IMR-90 (cell line): ENCODE measurements at regions not wholly inside any gene's neighbourhood (a gene's known extent, or its start where the extent isn't known, plus 50 kb on each side); places are given as distances from the start of the nearest gene placed in this dataset.

Experiments
- FOS ChIP-seq: fragments of 150-350 bp; IDR thresholded peaks from 2 replicates; pipeline ENCODE4 v1.6.1; 2016; ENCODE audit warnings: low read depth, low read length
- MAZ ChIP-seq: IDR thresholded peaks from 2 replicates; pipeline ENCODE4 v1.6.1; 2012; ENCODE audit warnings: low read depth, mild to moderate bottlenecking, low read length, improper control_type of control experiment, moderate library complexity, borderline replicate concordance
- MXI1 ChIP-seq: IDR thresholded peaks from 2 replicates; pipeline ENCODE4 v1.6.1; 2012; ENCODE audit warnings: low read depth, mild to moderate bottlenecking, low read length, moderate library complexity, borderline replicate concordance
- POLR2A ChIP-seq: IDR thresholded peaks from 2 replicates; pipeline ENCODE4 v1.6.1; 2012; ENCODE audit warnings: mild to moderate bottlenecking, low read depth, low read length
- RCOR1 ChIP-seq: IDR thresholded peaks from 2 replicates; pipeline ENCODE4 v1.6.1; 2012; ENCODE audit warnings: mild to moderate bottlenecking, low read length, improper control_type of control experiment; ENCODE audit not compliant: insufficient replicate concordance
- RFX5 ChIP-seq: IDR thresholded peaks from 2 replicates; pipeline ENCODE4 v1.8.0; 2012; ENCODE audit warnings: low read depth, mild to moderate bottlenecking, low read length, moderate library complexity
- SMC3 ChIP-seq: fragments of 150-350 bp; IDR thresholded peaks from 2 replicates; pipeline ENCODE4 v1.6.1; 2016; ENCODE audit warnings: low read depth, mild to moderate bottlenecking, antibody characterized with exemption, low read length, moderate library complexity
- TF ChIP-seq, protein P1 (sequence below): conservative IDR thresholded peaks from 2 replicates; pipeline ENCODE4 v1.5.1; 2012; ENCODE audit warnings: mild to moderate bottlenecking, low read depth, low read length, improper control_type of control experiment
- TF ChIP-seq, protein P2 (sequence below): fragments of 150-350 bp; IDR thresholded peaks from 2 replicates; pipeline ENCODE4 v1.6.1; 2017; ENCODE audit warnings: mild to moderate bottlenecking, antibody characterized with exemption, low read length, low read depth

DNA sequence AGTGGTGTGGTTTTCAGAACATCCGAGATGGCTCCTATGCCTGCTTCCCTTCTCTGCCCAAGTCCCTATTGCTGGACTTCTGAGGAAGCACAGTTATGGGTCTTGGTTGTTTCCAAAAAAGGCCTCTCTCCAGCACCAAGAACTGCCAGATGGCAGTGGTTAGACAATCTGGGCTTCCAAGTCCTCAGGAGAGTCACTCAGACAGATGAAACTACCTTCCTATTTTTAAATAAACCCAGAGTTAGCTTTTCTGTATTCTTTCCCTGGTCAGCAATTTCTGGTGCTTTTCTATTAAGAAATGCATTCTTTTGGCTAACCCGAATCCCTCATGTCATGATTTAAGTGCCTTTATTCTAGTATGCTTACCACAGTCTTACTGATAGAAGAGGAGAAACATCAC is 245.9 kb downstream of the PRDM2 start:
- TF ChIP-seq, protein P1, sequence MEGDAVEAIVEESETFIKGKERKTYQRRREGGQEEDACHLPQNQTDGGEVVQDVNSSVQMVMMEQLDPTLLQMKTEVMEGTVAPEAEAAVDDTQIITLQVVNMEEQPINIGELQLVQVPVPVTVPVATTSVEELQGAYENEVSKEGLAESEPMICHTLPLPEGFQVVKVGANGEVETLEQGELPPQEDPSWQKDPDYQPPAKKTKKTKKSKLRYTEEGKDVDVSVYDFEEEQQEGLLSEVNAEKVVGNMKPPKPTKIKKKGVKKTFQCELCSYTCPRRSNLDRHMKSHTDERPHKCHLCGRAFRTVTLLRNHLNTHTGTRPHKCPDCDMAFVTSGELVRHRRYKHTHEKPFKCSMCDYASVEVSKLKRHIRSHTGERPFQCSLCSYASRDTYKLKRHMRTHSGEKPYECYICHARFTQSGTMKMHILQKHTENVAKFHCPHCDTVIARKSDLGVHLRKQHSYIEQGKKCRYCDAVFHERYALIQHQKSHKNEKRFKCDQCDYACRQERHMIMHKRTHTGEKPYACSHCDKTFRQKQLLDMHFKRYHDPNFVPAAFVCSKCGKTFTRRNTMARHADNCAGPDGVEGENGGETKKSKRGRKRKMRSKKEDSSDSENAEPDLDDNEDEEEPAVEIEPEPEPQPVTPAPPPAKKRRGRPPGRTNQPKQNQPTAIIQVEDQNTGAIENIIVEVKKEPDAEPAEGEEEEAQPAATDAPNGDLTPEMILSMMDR: no peak
- TF ChIP-seq MXI1 (no peak), POLR2A (no peak), MAZ (no peak), RFX5 (no peak), SMC3 (no peak), RCOR1 (no peak), FOS (no peak)
- TF ChIP-seq, protein P2, sequence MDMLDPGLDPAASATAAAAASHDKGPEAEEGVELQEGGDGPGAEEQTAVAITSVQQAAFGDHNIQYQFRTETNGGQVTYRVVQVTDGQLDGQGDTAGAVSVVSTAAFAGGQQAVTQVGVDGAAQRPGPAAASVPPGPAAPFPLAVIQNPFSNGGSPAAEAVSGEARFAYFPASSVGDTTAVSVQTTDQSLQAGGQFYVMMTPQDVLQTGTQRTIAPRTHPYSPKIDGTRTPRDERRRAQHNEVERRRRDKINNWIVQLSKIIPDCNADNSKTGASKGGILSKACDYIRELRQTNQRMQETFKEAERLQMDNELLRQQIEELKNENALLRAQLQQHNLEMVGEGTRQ: no peak
